ENCODE measurements at regions not wholly inside any gene's neighbourhood (a gene's known extent, or its start where the extent isn't known, plus 50 kb on each side); places are given as distances from the start of the nearest gene placed in this dataset.
"Not testable (repeated sequence)": the region's sequence is repeated elsewhere in the genome, so short reads cannot be mapped to it uniquely, and the experiment has no call there.

GRCh38 chr5:114060866-114061265, 301.0 kb upstream of the KCNN2 start:
- DNase-seq, result no peak

DNA sequence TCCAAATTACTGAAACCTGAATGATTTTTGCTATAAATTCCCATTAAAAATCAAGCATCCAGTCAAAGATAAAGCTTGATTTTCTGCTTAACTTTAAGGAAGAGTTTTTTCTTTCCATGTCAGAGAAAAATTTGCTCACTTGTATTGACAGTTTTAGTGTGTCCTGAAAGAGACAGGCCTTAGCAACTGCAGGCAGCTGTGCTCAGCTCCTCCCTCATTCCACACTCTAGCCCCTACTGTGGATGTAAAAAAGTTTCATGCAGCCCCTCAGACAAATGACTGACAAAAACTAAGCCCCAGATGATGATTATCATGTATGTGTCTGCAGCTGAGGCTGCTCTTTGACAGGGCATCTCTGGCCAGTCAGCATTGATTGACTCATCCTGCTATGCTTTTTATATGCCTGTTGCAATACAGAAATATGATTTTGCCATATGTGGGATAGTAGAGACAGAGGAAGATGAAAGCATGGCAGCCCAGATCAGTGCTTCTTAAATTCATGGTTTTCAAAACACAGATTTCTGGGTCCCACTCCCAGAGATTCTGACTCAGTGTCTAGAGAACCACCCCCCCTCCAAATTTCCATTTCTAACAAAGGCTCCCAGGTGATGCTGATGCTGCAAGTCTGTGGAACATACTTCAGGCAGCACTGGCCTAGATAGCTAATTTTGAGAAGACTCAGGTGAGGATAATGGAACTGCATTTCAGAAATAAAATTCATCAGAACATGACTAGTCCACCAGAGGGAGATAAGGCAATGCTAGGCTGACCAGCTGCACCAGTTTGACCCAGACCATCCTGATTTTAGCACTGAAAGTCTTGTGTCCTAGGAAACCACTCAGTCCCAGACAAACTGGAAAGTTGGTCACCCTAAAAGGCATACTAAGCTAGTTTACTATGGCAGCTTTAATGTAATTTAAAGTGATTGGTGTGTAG, 298.7 kb upstream of the KCNN2 start:
- DNase-seq, result no peak

GRCh38 chr5:114065912-114066311, 296.0 kb upstream of the KCNN2 start:
- DNase-seq, result no peak

GRCh38 chr5:114070093-114070722, 291.7 kb upstream of the KCNN2 start:
- no peak for DNase-seq

DNA sequence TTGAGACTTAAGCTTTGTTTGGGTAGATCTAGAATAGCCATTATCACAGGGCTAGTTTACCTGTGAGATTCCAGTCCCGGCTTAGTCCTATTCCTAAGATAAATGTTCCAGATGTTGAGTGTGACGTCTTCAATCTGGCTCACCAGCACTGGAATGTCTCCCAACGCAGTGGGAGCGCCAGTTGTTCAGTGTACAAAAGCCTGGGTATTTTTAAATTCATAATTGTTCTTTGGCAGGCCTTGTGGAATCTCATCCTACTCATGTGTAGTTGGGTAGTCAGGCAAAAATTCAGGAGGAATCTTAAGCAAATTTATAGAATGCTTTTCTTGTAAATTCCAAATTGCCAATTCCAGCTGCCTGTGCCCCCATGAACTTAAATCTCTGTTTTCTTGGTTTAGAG, 272.6 kb upstream of the KCNN2 start:
- DNase-seq, result no peak

DNA sequence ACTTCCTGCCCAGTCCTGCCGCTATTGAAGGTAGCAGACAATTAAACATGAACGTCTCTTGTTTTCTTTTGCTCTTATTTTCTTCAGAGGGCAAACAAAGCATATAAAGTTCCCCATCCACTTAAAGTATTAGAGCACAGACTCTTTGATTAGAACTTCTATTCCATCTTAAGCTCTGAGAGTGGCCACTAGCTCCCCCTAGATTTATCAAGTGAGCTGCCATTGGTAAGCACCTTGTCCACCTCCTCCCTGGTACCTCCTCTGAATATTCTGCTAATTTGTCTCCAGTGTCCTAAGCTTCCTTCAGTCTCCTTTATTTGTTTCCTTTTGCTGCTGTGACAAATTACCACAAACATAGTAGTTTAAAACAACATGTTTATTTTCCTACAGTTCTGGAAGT, 264.3 kb upstream of the KCNN2 start:
- DNase-seq, result no peak

DNA sequence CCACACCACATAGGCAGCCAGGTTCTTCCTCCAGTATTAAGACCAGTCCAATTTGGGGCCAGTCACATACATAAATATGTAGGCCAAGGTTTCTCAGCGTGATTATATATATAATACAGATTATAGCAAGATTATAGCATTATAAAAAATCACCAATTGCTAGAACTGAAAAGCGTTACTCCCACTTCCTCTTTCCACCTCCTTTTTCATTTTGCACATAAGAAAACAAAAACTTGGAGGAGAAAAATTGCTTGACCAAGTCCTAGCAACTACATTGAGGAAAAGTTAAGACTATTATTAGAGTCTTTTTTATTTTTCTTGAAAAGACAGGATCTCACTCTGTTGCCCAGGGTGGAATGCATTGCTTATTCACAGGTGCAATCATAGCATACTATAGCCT, 262.7 kb upstream of the KCNN2 start:
- DNase-seq, result no peak

DNA sequence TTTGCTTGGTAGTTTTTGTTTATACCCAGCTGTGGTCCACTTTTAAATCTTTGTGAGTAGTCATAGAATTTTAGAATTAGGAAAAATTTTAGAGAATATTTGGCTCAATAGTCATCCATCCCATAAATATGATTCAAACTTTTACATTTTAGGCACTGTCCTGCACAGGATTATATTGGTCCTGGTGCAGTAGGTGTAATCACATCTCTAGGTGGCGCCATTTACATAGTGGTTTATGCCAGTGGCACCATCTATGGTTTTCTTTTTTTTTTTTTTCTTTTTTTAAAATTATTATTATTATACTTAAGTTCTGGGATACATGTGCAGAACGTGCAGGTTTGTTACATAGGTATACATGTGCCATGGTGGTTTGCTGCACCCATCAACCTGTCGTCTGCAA, 260.7 kb upstream of the KCNN2 start:
- no peak for DNase-seq

DNA sequence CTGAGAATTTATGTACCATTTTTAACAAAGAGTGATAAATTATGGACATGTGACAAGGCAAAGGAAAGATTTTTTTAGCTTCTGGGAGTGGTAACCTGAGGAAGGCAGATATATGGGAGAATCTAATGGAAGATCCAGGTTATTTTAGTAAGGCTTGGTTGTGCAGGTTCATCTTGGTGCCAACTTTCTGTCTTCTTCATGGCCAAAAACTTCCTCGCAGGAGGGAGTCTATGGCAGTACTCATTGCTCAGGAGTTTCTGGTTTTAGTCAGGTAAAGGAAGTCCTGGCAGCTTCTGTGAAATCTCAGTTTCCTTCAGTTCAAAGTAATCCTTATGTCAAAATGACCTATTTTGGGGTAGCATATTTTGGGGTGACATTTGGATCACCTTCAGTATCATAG, 248.3 kb upstream of the KCNN2 start:
- DNase-seq, result no peak

DNA sequence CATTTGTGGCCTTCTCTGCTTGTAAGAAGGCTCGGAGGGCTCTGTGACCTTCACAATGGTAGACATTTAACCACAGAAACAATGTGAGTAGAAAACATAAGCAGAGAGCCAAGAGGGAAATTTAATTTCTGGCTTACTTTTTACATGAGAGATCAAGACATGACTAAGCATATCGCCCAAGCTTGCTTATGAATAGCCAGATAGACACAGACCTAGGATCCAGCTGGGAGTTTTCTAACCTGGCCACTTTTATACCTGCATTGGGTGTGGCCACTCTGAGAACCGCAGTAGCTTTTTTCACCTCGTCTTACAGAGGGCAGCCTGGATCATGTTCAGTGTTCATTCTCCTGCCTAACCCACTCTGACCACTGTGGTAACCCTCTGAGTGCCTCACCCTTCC, 244.9 kb upstream of the KCNN2 start:
- no peak for DNase-seq

DNA sequence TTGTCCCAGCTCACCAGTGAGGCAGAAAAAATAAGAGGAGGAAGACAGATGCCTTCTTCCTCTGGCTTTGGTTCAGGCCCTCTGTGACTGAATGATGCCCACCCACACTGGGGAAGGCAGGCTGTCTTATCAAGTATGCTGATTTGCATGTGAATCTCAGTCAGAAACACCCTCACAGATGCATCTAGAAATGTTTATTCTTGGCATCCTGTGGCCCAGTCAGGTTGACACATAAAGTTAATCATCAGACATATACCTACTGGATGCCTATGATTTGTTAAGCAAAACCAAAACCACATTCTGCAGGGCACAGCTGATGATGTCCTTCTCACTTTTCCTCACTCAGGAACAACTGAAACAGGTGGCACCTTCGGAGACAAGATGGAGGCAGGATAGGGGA, 243.4 kb upstream of the KCNN2 start:
- DNase-seq, result no peak

GRCh38 chr5:114120166-114120565, 241.7 kb upstream of the KCNN2 start:
- DNase-seq, result no peak

GRCh38 chr5:114122852-114123251, 239.0 kb upstream of the KCNN2 start:
- DNase-seq, result no peak

- DNase-seq, result no peak
Observed at GRCh38 chr5:114123654-114124053, 238.2 kb upstream of the KCNN2 start.

GRCh38 chr5:114146398-114146797, 215.5 kb upstream of the KCNN2 start:
- DNase-seq, result no peak

GRCh38 chr5:114148253-114148652, 213.6 kb upstream of the KCNN2 start:
- DNase-seq, result no peak

DNA sequence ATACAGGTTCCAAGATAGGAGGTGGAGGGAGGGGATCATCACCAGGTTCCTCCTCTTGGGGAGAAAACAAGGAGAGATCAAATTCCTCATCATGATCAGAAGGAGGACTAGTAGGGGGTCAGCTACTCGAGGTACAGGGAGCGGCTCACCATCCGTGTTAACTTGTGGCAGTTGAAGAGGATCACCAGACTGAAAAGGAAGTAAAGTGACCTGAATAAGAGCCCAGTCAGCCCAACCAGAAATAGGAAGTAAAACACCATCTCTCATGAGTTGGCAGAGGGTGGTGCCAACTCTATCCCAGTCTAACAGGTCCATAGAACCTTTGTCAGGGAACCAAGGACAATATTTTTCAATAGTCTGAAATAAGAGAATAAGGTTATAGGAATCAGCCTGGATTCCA, 213.1 kb upstream of the KCNN2 start:
- DNase-seq, result not testable (repeated sequence)

GRCh38 chr5:114152656-114153360, 209.1 kb upstream of the KCNN2 start:
- no peak for DNase-seq

- no peak for DNase-seq
Observed at GRCh38 chr5:114153392-114153791, 208.5 kb upstream of the KCNN2 start.

DNA sequence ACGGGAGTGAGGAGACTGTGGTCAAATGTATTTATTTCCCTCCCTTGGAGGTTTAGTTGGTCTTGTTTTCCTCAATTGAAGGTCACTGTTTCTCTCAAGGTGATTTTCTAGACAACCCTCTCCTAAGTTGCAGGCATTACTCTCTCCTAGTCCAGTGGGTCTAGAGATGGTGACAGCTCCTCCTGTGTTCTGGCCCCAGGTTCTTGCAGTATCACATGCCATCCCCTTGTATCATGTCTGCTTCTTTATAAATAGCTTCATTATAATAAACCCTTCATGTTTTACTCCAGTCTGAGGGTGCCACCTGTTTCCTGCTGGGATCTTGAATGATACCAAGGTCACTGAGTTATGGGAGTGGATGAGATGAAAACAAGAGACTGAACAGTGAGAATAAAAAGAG, 208.0 kb upstream of the KCNN2 start:
- DNase-seq, result no peak

DNA sequence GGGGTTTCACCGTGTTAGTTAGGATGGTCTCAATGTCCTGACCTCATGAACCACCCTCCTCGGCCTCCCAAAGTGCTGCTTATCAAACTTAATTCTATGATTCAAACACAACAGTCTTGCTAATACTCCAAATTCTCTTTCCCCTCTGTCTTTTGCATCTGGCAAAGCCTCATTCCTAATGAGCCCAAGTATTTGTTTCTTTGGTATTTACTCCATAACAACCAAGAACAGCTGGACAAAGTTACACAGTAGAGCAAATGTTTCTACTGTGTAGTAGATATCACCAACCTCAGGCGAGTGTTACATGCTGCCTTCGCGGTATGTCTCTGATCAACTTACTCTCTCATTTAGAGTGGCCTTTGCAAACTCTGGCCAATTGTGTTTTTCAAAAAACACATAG, 195.8 kb upstream of the KCNN2 start:
- no peak for DNase-seq

DNA sequence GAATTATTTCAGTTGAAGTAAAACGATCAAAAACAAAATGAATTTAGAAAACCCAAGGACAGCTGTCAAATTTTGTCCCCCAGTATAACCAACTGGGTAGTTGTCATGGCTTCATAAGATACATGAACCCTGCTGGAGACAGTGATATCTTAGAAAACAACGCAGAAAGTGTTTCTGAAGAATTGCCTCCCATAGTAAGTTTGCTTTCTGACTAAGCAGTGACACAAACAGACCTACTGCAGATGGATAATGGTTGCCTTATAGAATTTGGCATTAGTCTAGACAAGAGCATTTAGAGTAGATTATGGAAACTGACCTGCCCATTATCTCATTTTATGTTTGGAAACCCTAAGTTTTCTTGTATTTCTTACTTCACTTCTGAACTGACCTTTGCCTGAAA, 187.7 kb upstream of the KCNN2 start:
- no peak for DNase-seq

- no peak for DNase-seq
Observed at GRCh38 chr5:114174837-114175236, 187.0 kb upstream of the KCNN2 start.

DNA sequence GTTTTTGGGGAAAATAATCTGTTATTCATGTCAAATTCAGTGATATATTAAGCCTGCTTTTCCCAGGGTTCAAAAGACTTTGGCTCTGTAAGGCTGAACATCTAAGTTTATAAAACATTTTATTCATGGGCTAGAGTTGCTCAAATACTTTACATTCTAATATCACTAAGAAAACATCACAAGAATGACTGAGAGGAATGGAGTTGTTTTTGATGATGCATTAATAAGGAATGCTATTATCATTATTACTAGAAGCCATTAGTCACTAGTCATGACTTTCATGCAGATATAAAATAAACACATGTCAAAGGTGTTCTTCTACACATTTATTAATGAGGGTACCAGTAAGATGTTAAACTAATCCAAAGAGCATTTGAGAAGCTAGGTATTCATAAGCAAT, 185.5 kb upstream of the KCNN2 start:
- no peak for DNase-seq
